ENCODE measurements at regions not wholly inside any gene's neighbourhood (a gene's known extent, or its start where the extent isn't known, plus 50 kb on each side); places are given as distances from the start of the nearest gene placed in this dataset.

GRCh38 chr4:137702512-137702911, 170.2 kb upstream of the PCDH18 start:
- intact Hi-C loops (cut with micrococcal nuclease) = no loop called here
- Histone ChIP-seq H3K4me2 (replicated peaks; ENCODE audit: extremely low read depth, low read length, poor library complexity, severe bottlenecking) (no peak overlapping the region), H3K9ac (ENCODE audit: insufficient read depth, low read length, poor library complexity, severe bottlenecking) (no peak overlapping the region), H2AFZ (ENCODE audit: insufficient read depth, low read depth, low read length, poor library complexity, severe bottlenecking) (no peak overlapping the region), H3K4me1 (ENCODE audit: control insufficient read depth in 1 of 2, insufficient read depth in 2 of 2, low read length in 2 of 2) (no peaks in the 10 kb centered on the region), H3K9me3 (replicated peaks in 1 of 2; ENCODE audit: control insufficient read depth in 1 of 2, insufficient read depth in 1 of 2, low read length in 2 of 2) (peaks cover 5 to 10% of the 10 kb centered on the region in 2 donors), H3K27me3 (ENCODE audit: control insufficient read depth in 2 of 2, insufficient read depth in 2 of 2, low read length in 2 of 2) (no peaks in the 10 kb centered on the region), H4K20me1 (ENCODE audit: insufficient read depth, low read length) (no peaks in the 10 kb centered on the region), H3K79me2 (ENCODE audit: insufficient read depth, low read length) (no peaks in the 10 kb centered on the region), H3K4me3 (replicated peaks in 1 of 3; ENCODE audit: low read depth in 2 of 3, low read length in 3 of 3) (no peak overlapping the region), H3K36me3 (replicated peaks in 1 of 2; ENCODE audit: control insufficient read depth in 1 of 2, insufficient read depth in 2 of 2, low read length in 2 of 2) (no peaks in the 10 kb centered on the region), H3K27ac (ENCODE audit: low read depth in 1 of 2, low read length in 2 of 2) (no peak overlapping the region)
- H3K9me3 Mint-ChIP-seq = peaks cover 0 to 7% (median 4%) of the 10 kb centered on the region in 7 donors
- H3K4me1 Mint-ChIP-seq = peaks cover 2% of the 10 kb centered on the region
- H3K27me3 Mint-ChIP-seq (ENCODE audit: low read depth in 3 of 3) = no peaks in the 10 kb centered on the region
- no peak overlapping the region for H3K27ac Mint-ChIP-seq
- WGBS (ENCODE audit: insufficient coverage) = 86% methylated on average over 1 of the region's 2 CpGs
- no peak for TF ChIP-seq CTCF (IDR thresholded peaks at IDR 0.05)
- no peak overlapping the region for H3K4me3 Mint-ChIP-seq
- DNase-seq = no peak
- H3K36me3 Mint-ChIP-seq = no peaks in the 10 kb centered on the region

DNA sequence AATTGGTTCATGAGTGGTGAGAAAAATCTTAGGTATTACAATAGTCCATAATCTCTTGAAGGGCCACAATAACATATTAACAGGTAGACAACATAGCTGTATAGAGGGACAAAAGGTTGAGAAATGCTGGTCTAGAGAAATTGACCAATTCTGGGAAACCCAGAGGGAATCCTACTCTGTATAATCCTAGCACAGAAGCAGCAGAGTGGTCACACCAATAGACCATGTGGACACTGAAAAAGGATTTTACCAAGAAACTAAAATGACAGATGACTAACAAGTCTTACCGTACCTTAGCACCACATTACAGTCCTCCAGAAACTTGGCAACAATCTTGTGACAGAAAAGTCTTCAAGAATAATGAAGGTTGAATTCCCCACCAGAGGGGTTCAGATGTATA, 169.1 kb upstream of the PCDH18 start:
- Histone ChIP-seq H3K27me3 (ENCODE audit: control insufficient read depth in 2 of 2, insufficient read depth in 2 of 2, low read length in 2 of 2) (no peaks in the 10 kb centered on the region), H3K9me3 (replicated peaks in 1 of 2; ENCODE audit: control insufficient read depth in 1 of 2, insufficient read depth in 1 of 2, low read length in 2 of 2) (peaks cover 5 to 10% of the 10 kb centered on the region in 2 donors), H3K4me2 (replicated peaks; ENCODE audit: extremely low read depth, low read length, poor library complexity, severe bottlenecking) (no peak overlapping the region), H2AFZ (ENCODE audit: insufficient read depth, low read depth, low read length, poor library complexity, severe bottlenecking) (no peak overlapping the region), H3K27ac (ENCODE audit: low read depth in 1 of 2, low read length in 2 of 2) (no peak overlapping the region), H3K36me3 (replicated peaks in 1 of 2; ENCODE audit: control insufficient read depth in 1 of 2, insufficient read depth in 2 of 2, low read length in 2 of 2) (no peaks in the 10 kb centered on the region), H3K4me3 (replicated peaks in 1 of 3; ENCODE audit: low read depth in 2 of 3, low read length in 3 of 3) (no peak overlapping the region), H3K4me1 (ENCODE audit: control insufficient read depth in 1 of 2, insufficient read depth in 2 of 2, low read length in 2 of 2) (no peaks in the 10 kb centered on the region), H3K9ac (ENCODE audit: insufficient read depth, low read length, poor library complexity, severe bottlenecking) (no peak overlapping the region), H3K79me2 (ENCODE audit: insufficient read depth, low read length) (no peaks in the 10 kb centered on the region), H4K20me1 (ENCODE audit: insufficient read depth, low read length) (no peaks in the 10 kb centered on the region)
- H3K4me3 Mint-ChIP-seq = no peak overlapping the region
- H3K9me3 Mint-ChIP-seq = peaks cover 0 to 8% (median 4%) of the 10 kb centered on the region in 7 donors
- intact Hi-C loops (cut with micrococcal nuclease) = no loop called here
- H3K4me1 Mint-ChIP-seq = peaks cover 2% of the 10 kb centered on the region
- no peaks in the 10 kb centered on the region for H3K27me3 Mint-ChIP-seq (ENCODE audit: low read depth in 3 of 3)
- DNase-seq = no peak
- TF ChIP-seq CTCF (IDR thresholded peaks at IDR 0.05) = no peak
- H3K27ac Mint-ChIP-seq = no peak overlapping the region
- no peaks in the 10 kb centered on the region for H3K36me3 Mint-ChIP-seq
- WGBS (ENCODE audit: insufficient coverage) = no CpG with 5 or more reads among the region's 1 CpG
